ENCODE measurements at regions not wholly inside any gene's neighbourhood (a gene's known extent, or its start where the extent isn't known, plus 50 kb on each side); places are given as distances from the start of the nearest gene placed in this dataset.
A peak's percentile ranks its signal among the peaks of the same experiment; 100 is the strongest.
"Not testable (repeated sequence)": the region's sequence is repeated elsewhere in the genome, so short reads cannot be mapped to it uniquely, and the experiment has no call there.

GRCh38 chr14:70259420-70259819 lies 70.7 kb upstream of the SLC8A3 start:
- 91 to 99% (median 97%) methylated on average over 1 of the region's 1 CpG for WGBS, 4 donors
- H3K36me3 ChIP-seq (replicated peaks in 1 of 2): no peaks in the 10 kb centered on the region
- no peaks in the 10 kb centered on the region for H3K9me3 ChIP-seq (replicated peaks in 1 of 3)
- H3K27me3 ChIP-seq: peaks cover 7% of the 10 kb centered on the region
- no peak for DNase-seq
- no peak overlapping the region for H3K4me3 ChIP-seq
- H3K4me1 ChIP-seq (replicated peaks in 1 of 2): no peaks in the 10 kb centered on the region
- TF ChIP-seq POLR2A (IDR thresholded peaks at IDR 0.05) (no peak), CTCF (IDR thresholded peaks at IDR 0.05) (no peak)
- intact Hi-C loops (cut with DNase I): no loop called here
- no peak overlapping the region for H3K27ac ChIP-seq

GRCh38 chr14:70257526-70257925 lies 68.8 kb upstream of the SLC8A3 start:
- Histone ChIP-seq H3K36me3 (replicated peaks in 1 of 2) (no peaks in the 10 kb centered on the region), H3K9me3 (replicated peaks in 1 of 3) (no peaks in the 10 kb centered on the region), H3K27ac (no peak overlapping the region), H3K4me1 (replicated peaks in 1 of 2) (no peaks in the 10 kb centered on the region), H3K27me3 (peaks cover 4% of the 10 kb centered on the region), H3K4me3 (no peak overlapping the region)
- intact Hi-C loops (cut with DNase I): no loop called here
- TF ChIP-seq POLR2A (IDR thresholded peaks at IDR 0.05): no peak
- TF ChIP-seq CTCF (IDR thresholded peaks at IDR 0.05): no peak
- DNase-seq: no peak
- 76 to 82% (median 79%) methylated on average over 7 of the region's 7 CpGs for WGBS, 4 donors

- H3K27ac ChIP-seq: no peak overlapping the region
- peaks cover 4% of the 10 kb centered on the region for H3K27me3 ChIP-seq
- no peak overlapping the region for H3K4me3 ChIP-seq
- 39 to 46% (median 41%) methylated on average over 2 of the region's 2 CpGs for WGBS, 4 donors
- no peak for DNase-seq
- no peak for TF ChIP-seq POLR2A (IDR thresholded peaks at IDR 0.05)
- TF ChIP-seq CTCF (IDR thresholded peaks at IDR 0.05): no peak
- no peaks in the 10 kb centered on the region for H3K4me1 ChIP-seq (replicated peaks in 1 of 2)
- no peaks in the 10 kb centered on the region for H3K9me3 ChIP-seq (replicated peaks in 1 of 3)
- no peaks in the 10 kb centered on the region for H3K36me3 ChIP-seq (replicated peaks in 1 of 2)
- intact Hi-C loops (cut with DNase I): no loop called here
Measured at GRCh38 chr14:70256601-70257000, 67.8 kb upstream of the SLC8A3 start.

GRCh38 chr14:70255071-70256057 lies 66.6 kb upstream of the SLC8A3 start:
- H3K9me3 ChIP-seq (replicated peaks in 1 of 3); H3K27ac ChIP-seq; H3K36me3 ChIP-seq (replicated peaks in 1 of 2); H3K27me3 ChIP-seq; intact Hi-C loops (cut with DNase I); DNase-seq; H3K4me1 ChIP-seq (replicated peaks in 1 of 2): not testable (repeated sequence)
- WGBS, 4 donors: 46 to 89% (median 56%) methylated on average over 19 to 36 of the region's 36 CpGs
- H3K4me3 ChIP-seq: peak overlapping the region in 1 of 4 donors; percentile 36
